Kidney (tissue), 13 donors: ENCODE measurements at regions not wholly inside any gene's neighbourhood (a gene's known extent, or its start where the extent isn't known, plus 50 kb on each side); places are given as distances from the start of the nearest gene placed in this dataset.
"Not testable (repeated sequence)": the region's sequence is repeated elsewhere in the genome, so short reads cannot be mapped to it uniquely, and the experiment has no call there.

Source experiments
- DNase-seq, 5 donors: peaks; one replicate each; pipeline ENCODE4 v3.0.0-alpha.2; 2013 to 2020
- FAIRE-seq: peaks from 2 replicates; lab custom pipeline; 2012; peaks lifted over from hg19 to GRCh38; lab: Jason Lieb, UNC
- H3K27ac ChIP-seq, 2 donors: one replicate each; pipeline ENCODE4 v1.7.0; 2013; ENCODE audit warnings: low read depth in 2 of 2, low read length in 2 of 2, inconsistent platforms in 1 of 2
- H3K27me3 ChIP-seq: one replicate; pipeline ENCODE4 v1.7.1; 2013; ENCODE audit warnings: low read length, inconsistent platforms; ENCODE audit not compliant: control insufficient read depth, insufficient read depth
- H3K36me3 ChIP-seq, 3 donors: one replicate each; pipeline versions ENCODE4 v1.7.0 to v1.7.1; 2013; ENCODE audit warnings: low read length in 3 of 3, control low read depth in 1 of 3, inconsistent platforms in 1 of 3; ENCODE audit not compliant: insufficient read depth in 3 of 3, control insufficient read depth in 2 of 3
- H3K4me1 ChIP-seq, 3 donors: one replicate each; pipeline versions ENCODE4 v1.7.0 to v1.7.1; 2013; ENCODE audit warnings: low read length in 3 of 3, inconsistent platforms in 1 of 3, low read depth in 1 of 3; ENCODE audit not compliant: control insufficient read depth in 2 of 3, insufficient read depth in 2 of 3
- H3K4me3 ChIP-seq, 3 donors: one replicate each; pipeline versions ENCODE4 v1.7.0 to v1.8.1; 2013; ENCODE audit warnings: low read length in 3 of 3, control low read depth in 1 of 3, inconsistent platforms in 1 of 3
- H3K9ac ChIP-seq, 3 donors: one replicate each; pipeline versions ENCODE4 v1.7.0 to v1.7.1; 2013; ENCODE audit warnings: low read length in 3 of 3, control low read depth in 1 of 3, inconsistent platforms in 1 of 3
- H3K9me3 ChIP-seq, 3 donors: one replicate each; pipeline versions ENCODE4 v1.7.0 to v1.7.1; 2013; ENCODE audit warnings: low read length in 3 of 3, control low read depth in 1 of 3, inconsistent platforms in 1 of 3; ENCODE audit not compliant: control insufficient read depth in 2 of 3, insufficient read depth in 1 of 3
- intact Hi-C: fragments of 100-400 bp; cut with DNase I; formaldehyde crosslinking; loops from one replicate; pipeline ENCODE4 v1.11.1; 2022
- TF ChIP-seq, protein P1 (sequence below): IDR thresholded peaks from 3 replicates; pipeline ENCODE4 v1.5.1; 2012; ENCODE audit warnings: mild to moderate bottlenecking, moderate library complexity, borderline replicate concordance; ENCODE audit not compliant: insufficient read depth; ENCODE audit errors: extremely low read depth
- donor health status: control.
- donor health status: control.
- donor health status: control.
- donor health status: control.
- donor health status: control.
- donor health status: DM: yes; HTN: yes; CAD: no.
- donor health status: Normal renal cell carcinoma (clear cell type).

DNA sequence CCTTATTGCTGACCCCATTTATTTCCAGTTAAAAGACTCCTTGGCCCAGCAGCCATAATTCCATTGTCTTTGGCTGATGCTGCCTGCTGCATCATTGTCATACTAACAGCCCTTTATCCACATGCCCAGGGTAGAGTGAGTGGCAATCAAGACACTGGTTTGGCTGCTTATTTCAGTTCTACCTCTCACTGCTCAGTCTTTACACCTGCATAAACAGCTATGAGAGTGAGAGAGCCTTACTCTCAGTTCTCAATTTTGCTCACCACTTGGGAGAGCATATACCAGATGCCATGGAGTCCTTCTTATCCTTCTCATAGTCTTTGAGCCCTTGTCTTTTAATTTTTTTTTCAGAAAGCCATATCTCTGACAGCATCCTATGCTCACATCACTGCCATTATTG lies 596.9 kb upstream of the CYLC2 start:
- Histone ChIP-seq H3K9ac (no peak overlapping the region), H3K9me3 (no peaks in the 10 kb centered on the region), H3K27ac (no peak overlapping the region), H3K4me3 (no peak overlapping the region), H3K27me3 (no peaks in the 10 kb centered on the region), H3K4me1 (no peaks in the 10 kb centered on the region), H3K36me3 (no peaks in the 10 kb centered on the region)
- TF ChIP-seq, protein P1, sequence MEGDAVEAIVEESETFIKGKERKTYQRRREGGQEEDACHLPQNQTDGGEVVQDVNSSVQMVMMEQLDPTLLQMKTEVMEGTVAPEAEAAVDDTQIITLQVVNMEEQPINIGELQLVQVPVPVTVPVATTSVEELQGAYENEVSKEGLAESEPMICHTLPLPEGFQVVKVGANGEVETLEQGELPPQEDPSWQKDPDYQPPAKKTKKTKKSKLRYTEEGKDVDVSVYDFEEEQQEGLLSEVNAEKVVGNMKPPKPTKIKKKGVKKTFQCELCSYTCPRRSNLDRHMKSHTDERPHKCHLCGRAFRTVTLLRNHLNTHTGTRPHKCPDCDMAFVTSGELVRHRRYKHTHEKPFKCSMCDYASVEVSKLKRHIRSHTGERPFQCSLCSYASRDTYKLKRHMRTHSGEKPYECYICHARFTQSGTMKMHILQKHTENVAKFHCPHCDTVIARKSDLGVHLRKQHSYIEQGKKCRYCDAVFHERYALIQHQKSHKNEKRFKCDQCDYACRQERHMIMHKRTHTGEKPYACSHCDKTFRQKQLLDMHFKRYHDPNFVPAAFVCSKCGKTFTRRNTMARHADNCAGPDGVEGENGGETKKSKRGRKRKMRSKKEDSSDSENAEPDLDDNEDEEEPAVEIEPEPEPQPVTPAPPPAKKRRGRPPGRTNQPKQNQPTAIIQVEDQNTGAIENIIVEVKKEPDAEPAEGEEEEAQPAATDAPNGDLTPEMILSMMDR: no peak
- no peak for DNase-seq
- intact Hi-C loops: no loop called here
- no peak for FAIRE-seq

DNA sequence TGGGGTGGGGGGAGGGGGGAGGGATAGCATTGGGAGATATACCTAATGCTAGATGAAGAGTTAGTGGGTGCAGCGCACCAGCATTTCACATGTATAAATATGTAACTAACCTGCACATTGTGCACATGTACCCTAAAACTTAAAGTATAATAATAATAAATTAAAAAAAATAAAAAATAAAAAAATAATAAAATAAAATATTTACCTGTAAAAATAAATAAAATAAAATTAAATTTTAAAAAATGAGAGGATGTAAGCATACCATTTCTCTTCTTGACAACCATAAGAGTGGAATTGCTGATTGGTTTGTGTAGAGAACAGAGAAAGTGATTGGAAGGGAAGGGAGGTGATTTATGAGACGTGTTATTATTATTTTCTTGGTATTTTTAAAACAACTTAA lies 609.5 kb upstream of the CYLC2 start:
- H3K4me1 ChIP-seq, H3K27me3 ChIP-seq, H3K9me3 ChIP-seq, intact Hi-C loops, H3K4me3 ChIP-seq, H3K36me3 ChIP-seq, DNase-seq, H3K27ac ChIP-seq, H3K9ac ChIP-seq: not testable (repeated sequence)
- peak; percentile 32 for FAIRE-seq

DNA sequence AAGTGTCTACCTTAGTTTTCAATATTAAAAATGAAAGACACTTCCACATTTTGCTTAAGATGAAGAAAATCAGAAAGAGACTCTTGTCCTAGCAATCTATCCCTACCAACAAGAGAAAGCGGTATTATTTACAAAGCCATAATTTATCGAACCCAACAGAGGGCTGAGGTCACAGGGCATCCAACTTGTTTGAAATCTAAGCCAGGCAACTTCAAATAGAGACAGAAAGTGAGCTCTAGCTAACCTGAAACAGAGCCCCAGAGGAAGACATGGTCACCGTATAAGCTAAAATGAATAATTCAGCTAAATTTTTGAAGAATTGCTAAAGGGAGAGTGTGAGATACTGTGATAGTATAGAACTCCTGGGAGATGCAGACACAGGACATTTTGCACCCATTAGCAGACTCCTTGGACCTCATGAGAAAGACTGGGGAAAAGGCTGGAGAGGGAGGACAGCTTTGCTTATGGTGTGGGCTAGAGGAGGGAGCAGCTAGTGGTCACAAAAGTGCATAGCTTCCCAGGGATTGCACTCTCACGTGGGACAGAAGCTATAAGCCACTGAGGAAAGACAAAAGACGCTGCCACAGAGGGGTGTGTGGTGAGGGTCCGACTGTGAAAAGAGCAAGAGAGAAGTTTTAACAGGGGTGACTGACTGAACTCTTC lies 624.2 kb upstream of the GRIN3A start:
- Histone ChIP-seq H3K27ac (no peak overlapping the region), H3K9me3 (no peaks in the 10 kb centered on the region), H3K4me3 (no peak overlapping the region), H3K4me1 (no peaks in the 10 kb centered on the region), H3K9ac (no peak overlapping the region), H3K27me3 (no peaks in the 10 kb centered on the region), H3K36me3 (no peaks in the 10 kb centered on the region)
- FAIRE-seq: no peak
- intact Hi-C loops: no loop called here
- TF ChIP-seq, protein P1: no peak
- DNase-seq: peak in 3 of 5 donors; percentile 39 to 62 (median 42)

DNA sequence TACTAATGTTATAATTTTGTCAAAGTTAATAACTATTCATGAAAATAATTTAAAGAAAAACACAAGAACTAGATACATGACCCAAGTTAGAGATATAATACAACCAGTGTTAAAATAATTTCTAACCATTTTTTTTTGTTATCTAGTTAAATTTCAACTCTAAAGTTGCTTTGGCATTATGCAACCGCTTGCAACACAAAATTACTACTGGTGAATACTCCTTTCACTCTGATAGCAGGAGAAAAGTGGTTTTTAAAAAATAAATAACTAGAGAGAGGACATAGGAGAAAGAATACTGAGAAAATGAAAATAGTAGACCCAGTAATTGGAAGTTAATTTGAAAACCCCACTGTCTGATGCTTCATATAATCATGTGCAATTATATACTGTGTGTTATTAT lies 622.4 kb upstream of the GRIN3A start:
- FAIRE-seq (no peak), DNase-seq (no peak)

More for the DNA sequence above, 622.4 kb upstream of the GRIN3A start:
- no peaks in the 10 kb centered on the region for H3K27me3 ChIP-seq
- no peaks in the 10 kb centered on the region for H3K36me3 ChIP-seq
- TF ChIP-seq, protein P1: no peak
- no peak overlapping the region for H3K27ac ChIP-seq
- peaks cover 0 to 7% (median 0%) of the 10 kb centered on the region in 3 donors for H3K9me3 ChIP-seq
- H3K4me1 ChIP-seq: no peaks in the 10 kb centered on the region
- H3K4me3 ChIP-seq: no peak overlapping the region
- no peak overlapping the region for H3K9ac ChIP-seq
- intact Hi-C loops: no loop called here
